Stimulated activated effector memory CD8-positive, alpha-beta T cell treated with anti-CD3 and anti-CD28 coated beads, Interleukin-12 subunit alpha, Interleukin-12 subunit beta, amount 100 ng/mL, for 72 hours (primary cell): ENCODE measurements at regions not wholly inside any gene's neighbourhood (a gene's known extent, or its start where the extent isn't known, plus 50 kb on each side); places are given as distances from the start of the nearest gene placed in this dataset.
"Not testable (repeated sequence)": the region's sequence is repeated elsewhere in the genome, so short reads cannot be mapped to it uniquely, and the experiment has no call there.

Experiments used
- ATAC-seq: fragments of 150-1000 bp; cut with Tn5 transposase; 2 replicates; pipeline ENCODE4 v1.10.0; 2021
- DNase-seq, 2 donors: peaks; one replicate each; pipeline ENCODE4 v3.0.0; 2021 to 2022; ENCODE audit warnings: low spot score in 2 of 2
- H3K27ac Mint-ChIP-seq: one replicate; pipeline ENCODE4 v1.8.0; 2022; ENCODE audit warnings: mild to moderate bottlenecking, mixed read lengths
- H3K36me3 Mint-ChIP-seq: one replicate; pipeline ENCODE4 v1.8.0; 2022; ENCODE audit warnings: mild to moderate bottlenecking, mixed read lengths
- H3K4me1 Mint-ChIP-seq: one replicate; pipeline ENCODE4 v1.8.0; 2022; ENCODE audit warnings: mixed read lengths
- H3K4me3 Mint-ChIP-seq: one replicate; pipeline ENCODE4 v1.8.0; 2022; ENCODE audit warnings: mild to moderate bottlenecking, mixed read lengths
- H3K9me3 Mint-ChIP-seq: one replicate; pipeline ENCODE4 v1.8.0; 2022; ENCODE audit warnings: mixed read lengths

DNA sequence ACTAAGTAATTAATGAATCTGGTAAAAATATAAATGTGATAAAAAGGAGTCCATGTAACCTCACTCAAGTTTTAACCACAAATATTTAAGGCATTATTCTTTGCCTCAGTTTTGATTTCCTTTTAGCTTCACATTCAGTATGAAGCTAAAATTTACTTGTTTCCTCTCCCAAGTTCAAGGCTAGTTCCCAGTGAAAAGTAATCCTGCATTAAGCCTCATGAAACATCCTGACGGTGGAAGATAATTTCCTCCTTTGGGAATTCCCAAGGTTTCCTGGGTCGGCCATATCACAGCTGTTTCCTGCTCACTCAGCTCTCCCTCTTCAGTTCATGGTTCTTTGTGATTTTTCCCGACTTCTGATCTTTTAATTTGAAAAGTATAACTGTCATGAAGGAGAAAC lies 1256.8 kb upstream of the FLRT2 start:
- H3K36me3 Mint-ChIP-seq, result no peaks in the 10 kb centered on the region
- H3K4me1 Mint-ChIP-seq, result no peaks in the 10 kb centered on the region
- no peak overlapping the region for H3K4me3 Mint-ChIP-seq
- no peak overlapping the region for H3K27ac Mint-ChIP-seq
- DNase-seq (no peak), ATAC-seq (no peak)
- H3K9me3 Mint-ChIP-seq, result peaks cover 15% of the 10 kb centered on the region

- DNase-seq, result no peak
- H3K36me3 Mint-ChIP-seq, result no peaks in the 10 kb centered on the region
- H3K4me1 Mint-ChIP-seq, result no peaks in the 10 kb centered on the region
- no peak overlapping the region for H3K4me3 Mint-ChIP-seq
- H3K27ac Mint-ChIP-seq, result no peak overlapping the region
- no peak for ATAC-seq
- peaks cover 6% of the 10 kb centered on the region for H3K9me3 Mint-ChIP-seq
These were observed 1247.3 kb upstream of the FLRT2 start for GRCh38 chr14:84282618-84283017.

GRCh38 chr14:84288781-84289180 lies 1241.2 kb upstream of the FLRT2 start:
- DNase-seq (no peak), ATAC-seq (no peak)
- no peaks in the 10 kb centered on the region for H3K4me1 Mint-ChIP-seq
- no peaks in the 10 kb centered on the region for H3K36me3 Mint-ChIP-seq
- peaks cover 22% of the 10 kb centered on the region for H3K9me3 Mint-ChIP-seq
- no peak overlapping the region for H3K27ac Mint-ChIP-seq
- H3K4me3 Mint-ChIP-seq, result no peak overlapping the region

DNA sequence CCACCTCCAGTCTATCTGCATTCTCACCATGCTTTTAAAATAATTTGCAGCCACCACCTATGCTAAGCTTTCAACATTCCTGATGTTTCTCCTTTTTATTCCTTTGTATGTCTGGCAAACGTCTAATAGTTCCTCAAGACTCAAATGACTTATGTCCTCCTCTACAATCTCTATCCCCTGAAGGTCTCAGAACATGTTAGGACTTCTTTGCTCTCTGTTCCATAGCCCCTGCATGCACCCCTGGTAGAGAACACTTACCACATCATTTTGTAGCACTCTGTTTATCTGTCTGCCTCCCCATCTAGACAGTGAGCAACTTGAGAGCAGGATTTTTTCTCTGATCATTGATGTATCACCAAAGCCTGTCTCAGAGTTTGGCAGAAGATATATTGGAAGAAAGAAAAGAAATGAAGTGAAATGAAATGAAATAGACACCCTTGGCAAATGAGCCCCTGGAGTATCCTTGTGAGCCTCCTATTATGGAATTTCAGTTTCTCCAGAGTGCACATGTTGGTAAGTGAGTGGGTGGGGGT lies 1231.2 kb upstream of the FLRT2 start:
- H3K9me3 Mint-ChIP-seq, result peaks cover 5% of the 10 kb centered on the region
- no peaks in the 10 kb centered on the region for H3K36me3 Mint-ChIP-seq
- DNase-seq (no peak), ATAC-seq (no peak)
- H3K4me1 Mint-ChIP-seq, result no peaks in the 10 kb centered on the region
- H3K27ac Mint-ChIP-seq, result no peak overlapping the region
- no peak overlapping the region for H3K4me3 Mint-ChIP-seq

DNA sequence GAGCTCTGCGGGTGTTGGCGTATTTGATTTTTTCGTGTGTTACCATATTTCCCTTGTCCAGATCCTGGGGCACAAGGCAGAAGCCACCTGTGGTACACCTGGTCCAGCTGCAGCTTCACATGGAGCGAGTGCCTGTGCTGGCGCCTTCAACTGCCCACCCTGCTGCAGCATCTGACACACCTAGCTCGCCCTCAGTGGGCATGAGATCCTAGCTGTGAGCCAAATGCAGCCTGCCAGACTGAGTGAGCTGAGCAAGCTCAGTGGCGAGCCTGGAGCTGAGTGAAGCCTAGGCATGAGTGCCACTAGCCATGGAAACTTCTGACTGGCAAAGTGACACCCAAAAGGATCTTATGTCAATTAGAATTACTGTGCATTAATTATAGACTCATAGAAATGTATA lies 1226.8 kb upstream of the FLRT2 start:
- Mint-ChIP-seq H3K9me3 (peaks cover 10% of the 10 kb centered on the region), H3K4me3 (no peak overlapping the region), H3K27ac (no peak overlapping the region), H3K4me1 (no peaks in the 10 kb centered on the region), H3K36me3 (no peaks in the 10 kb centered on the region)
- DNase-seq (no peak), ATAC-seq (no peak)

DNA sequence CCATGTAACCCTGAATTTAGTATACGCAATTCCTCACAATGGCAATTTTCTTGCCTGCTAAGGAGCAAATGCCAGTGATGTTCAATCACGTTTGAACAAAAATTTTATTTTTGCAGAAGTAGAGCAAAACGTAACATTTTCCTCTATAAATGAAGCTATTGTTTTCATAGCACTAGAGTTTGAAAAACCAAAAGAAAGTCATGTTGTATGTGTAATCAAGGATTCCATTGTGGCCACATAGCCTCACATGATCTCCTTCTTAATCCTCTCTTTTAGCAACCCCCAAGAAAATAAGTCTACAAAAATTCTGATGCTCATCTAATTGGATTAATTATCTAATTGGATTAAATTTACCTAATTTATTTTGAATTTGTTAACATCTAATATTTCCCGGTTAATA lies 1217.4 kb upstream of the FLRT2 start:
- peaks cover 26% of the 10 kb centered on the region for H3K9me3 Mint-ChIP-seq
- no peaks in the 10 kb centered on the region for H3K36me3 Mint-ChIP-seq
- no peak overlapping the region for H3K4me3 Mint-ChIP-seq
- no peak for DNase-seq
- ATAC-seq, result no peak
- no peak overlapping the region for H3K27ac Mint-ChIP-seq
- no peaks in the 10 kb centered on the region for H3K4me1 Mint-ChIP-seq

GRCh38 chr14:84323450-84323849 lies 1206.5 kb upstream of the FLRT2 start:
- Mint-ChIP-seq H3K4me1 (no peaks in the 10 kb centered on the region), H3K4me3 (no peak overlapping the region), H3K9me3 (peaks cover 23% of the 10 kb centered on the region), H3K27ac (no peak overlapping the region), H3K36me3 (no peaks in the 10 kb centered on the region)
- DNase-seq (no peak), ATAC-seq (no peak)

- Mint-ChIP-seq H3K4me1 (no peaks in the 10 kb centered on the region), H3K4me3 (no peak overlapping the region), H3K9me3 (peaks cover 24% of the 10 kb centered on the region), H3K36me3 (no peaks in the 10 kb centered on the region), H3K27ac (no peak overlapping the region)
- no peak for ATAC-seq
- DNase-seq, result no peak
These were observed 1206.0 kb upstream of the FLRT2 start for GRCh38 chr14:84323978-84324377.

GRCh38 chr14:84336433-84336832 lies 1193.5 kb upstream of the FLRT2 start:
- DNase-seq, result no peak

GRCh38 chr14:84340938-84341337 lies 1189.0 kb upstream of the FLRT2 start:
- ATAC-seq, result no peak

More at GRCh38 chr14:84336433-84336832, 1193.5 kb upstream of the FLRT2 start:
- H3K27ac Mint-ChIP-seq, result no peak overlapping the region
- no peaks in the 10 kb centered on the region for H3K4me1 Mint-ChIP-seq
- H3K4me3 Mint-ChIP-seq, result no peak overlapping the region
- ATAC-seq, result no peak
- H3K36me3 Mint-ChIP-seq, result no peaks in the 10 kb centered on the region
- H3K9me3 Mint-ChIP-seq, result peaks cover 21% of the 10 kb centered on the region

GRCh38 chr14:84341867-84342266 lies 1188.1 kb upstream of the FLRT2 start:
- not testable (repeated sequence) for ATAC-seq, H3K36me3 Mint-ChIP-seq, H3K27ac Mint-ChIP-seq, H3K4me1 Mint-ChIP-seq, H3K4me3 Mint-ChIP-seq, DNase-seq
- peaks cover 14% of the 10 kb centered on the region for H3K9me3 Mint-ChIP-seq

More at GRCh38 chr14:84340938-84341337, 1189.0 kb upstream of the FLRT2 start:
- no peak for DNase-seq
- no peaks in the 10 kb centered on the region for H3K4me1 Mint-ChIP-seq
- H3K9me3 Mint-ChIP-seq, result peaks cover 13% of the 10 kb centered on the region
- no peaks in the 10 kb centered on the region for H3K36me3 Mint-ChIP-seq
- H3K4me3 Mint-ChIP-seq, result no peak overlapping the region
- H3K27ac Mint-ChIP-seq, result no peak overlapping the region

- DNase-seq, result no peak
- Mint-ChIP-seq H3K4me1 (no peaks in the 10 kb centered on the region), H3K4me3 (no peak overlapping the region), H3K27ac (no peak overlapping the region), H3K9me3 (peaks cover 13% of the 10 kb centered on the region), H3K36me3 (no peaks in the 10 kb centered on the region)
- ATAC-seq, result no peak
These were observed 1186.3 kb upstream of the FLRT2 start for GRCh38 chr14:84343656-84344055.

GRCh38 chr14:84351646-84352045 lies 1178.3 kb upstream of the FLRT2 start:
- H3K9me3 Mint-ChIP-seq, result peaks cover 32% of the 10 kb centered on the region
- no peak overlapping the region for H3K27ac Mint-ChIP-seq
- no peak overlapping the region for H3K4me3 Mint-ChIP-seq
- ATAC-seq (no peak), DNase-seq (no peak)
- no peaks in the 10 kb centered on the region for H3K4me1 Mint-ChIP-seq
- H3K36me3 Mint-ChIP-seq, result no peaks in the 10 kb centered on the region

DNA sequence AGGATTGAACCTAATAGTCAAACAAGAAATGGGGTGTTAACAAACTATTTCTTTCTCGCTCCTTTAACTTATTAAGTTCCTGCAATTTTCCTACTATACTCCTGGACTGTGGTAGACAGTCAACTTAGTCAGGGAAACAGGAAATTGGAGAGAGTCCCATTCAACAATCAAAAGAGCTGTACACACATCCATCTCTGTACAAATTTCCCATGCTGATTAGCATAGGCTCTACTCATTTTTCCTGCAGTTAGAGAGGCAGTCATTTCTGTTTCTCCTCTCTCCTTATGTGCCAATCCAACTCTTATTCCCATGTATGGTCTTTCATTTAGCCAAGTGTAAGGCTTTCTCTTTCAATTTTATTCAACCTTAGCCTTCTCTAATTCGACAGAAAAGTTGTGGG lies 1168.5 kb upstream of the FLRT2 start:
- ATAC-seq (no peak), DNase-seq (no peak)
- Mint-ChIP-seq H3K4me3 (no peak overlapping the region), H3K36me3 (no peaks in the 10 kb centered on the region), H3K4me1 (no peaks in the 10 kb centered on the region), H3K9me3 (peaks cover 18% of the 10 kb centered on the region), H3K27ac (no peak overlapping the region)

DNA sequence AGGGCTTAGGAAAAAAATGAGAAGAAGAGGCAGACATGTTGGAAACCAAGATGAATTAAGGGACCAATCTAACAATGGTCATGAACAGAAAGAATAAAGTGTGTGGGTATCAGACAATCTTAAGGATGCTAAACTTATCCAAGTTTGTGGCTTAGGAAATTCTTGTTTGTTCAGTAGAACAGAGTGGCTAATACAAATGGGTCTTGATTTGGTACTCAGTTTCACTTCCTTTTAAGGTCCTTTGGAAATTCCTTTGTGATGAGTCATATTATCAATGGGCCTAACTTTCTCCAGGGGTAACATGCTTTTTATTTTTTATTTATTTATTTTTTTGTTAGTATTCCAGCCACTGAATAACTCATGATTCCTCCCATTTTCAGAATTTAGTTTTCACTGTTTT lies 1154.7 kb upstream of the FLRT2 start:
- ATAC-seq, result no peak
- no peaks in the 10 kb centered on the region for H3K4me1 Mint-ChIP-seq
- no peak overlapping the region for H3K27ac Mint-ChIP-seq
- H3K36me3 Mint-ChIP-seq, result no peaks in the 10 kb centered on the region
- peaks cover 23% of the 10 kb centered on the region for H3K9me3 Mint-ChIP-seq
- H3K4me3 Mint-ChIP-seq, result no peak overlapping the region
- no peak for DNase-seq

- no peak overlapping the region for H3K27ac Mint-ChIP-seq
- no peaks in the 10 kb centered on the region for H3K4me1 Mint-ChIP-seq
- no peak for DNase-seq
- no peak overlapping the region for H3K4me3 Mint-ChIP-seq
- ATAC-seq, result no peak
- H3K36me3 Mint-ChIP-seq, result no peaks in the 10 kb centered on the region
- peaks cover 18% of the 10 kb centered on the region for H3K9me3 Mint-ChIP-seq
These were observed 1139.9 kb upstream of the FLRT2 start for GRCh38 chr14:84390010-84390409.

DNA sequence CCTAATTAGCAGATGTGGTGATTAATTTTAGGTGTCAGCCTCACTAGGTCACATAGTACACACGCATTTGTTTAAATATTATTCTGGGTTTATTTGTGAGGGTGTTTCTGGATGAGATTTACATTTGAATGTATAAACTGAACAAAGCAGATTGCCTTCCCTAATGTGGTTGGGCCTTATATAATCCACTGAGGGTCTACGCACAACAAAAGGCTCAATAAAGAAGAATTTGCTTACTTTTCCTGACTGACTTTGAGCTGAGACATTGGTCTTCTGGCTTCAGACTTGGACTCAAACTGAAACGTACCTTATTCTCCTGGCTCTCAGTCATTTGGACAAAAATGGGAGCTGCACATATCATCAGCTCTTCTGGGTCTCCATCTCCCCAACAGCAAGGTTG lies 1132.3 kb upstream of the FLRT2 start:
- Mint-ChIP-seq H3K36me3 (no peaks in the 10 kb centered on the region), H3K9me3 (peaks cover 15% of the 10 kb centered on the region), H3K4me1 (no peaks in the 10 kb centered on the region), H3K4me3 (no peak overlapping the region), H3K27ac (no peak overlapping the region)
- DNase-seq (no peak), ATAC-seq (no peak)
